GM04504 (cell line): ENCODE measurements at regions not wholly inside any gene's neighbourhood (a gene's known extent, or its start where the extent isn't known, plus 50 kb on each side); places are given as distances from the start of the nearest gene placed in this dataset.
"Not testable (repeated sequence)": the region's sequence is repeated elsewhere in the genome, so short reads cannot be mapped to it uniquely, and the experiment has no call there.

Experiments used
- DNase-seq: peaks from one replicate; pipeline ENCODE4 v3.0.0-alpha.2; 2012; ENCODE audit warnings: low read depth

- no peak for DNase-seq
Observed at GRCh38 chr22:19641254-19641982, 72.9 kb upstream of the SEPTIN5 start.

- DNase-seq = no peak
Observed at GRCh38 chr22:19641983-19642451, 72.3 kb upstream of the SEPTIN5 start.

DNA sequence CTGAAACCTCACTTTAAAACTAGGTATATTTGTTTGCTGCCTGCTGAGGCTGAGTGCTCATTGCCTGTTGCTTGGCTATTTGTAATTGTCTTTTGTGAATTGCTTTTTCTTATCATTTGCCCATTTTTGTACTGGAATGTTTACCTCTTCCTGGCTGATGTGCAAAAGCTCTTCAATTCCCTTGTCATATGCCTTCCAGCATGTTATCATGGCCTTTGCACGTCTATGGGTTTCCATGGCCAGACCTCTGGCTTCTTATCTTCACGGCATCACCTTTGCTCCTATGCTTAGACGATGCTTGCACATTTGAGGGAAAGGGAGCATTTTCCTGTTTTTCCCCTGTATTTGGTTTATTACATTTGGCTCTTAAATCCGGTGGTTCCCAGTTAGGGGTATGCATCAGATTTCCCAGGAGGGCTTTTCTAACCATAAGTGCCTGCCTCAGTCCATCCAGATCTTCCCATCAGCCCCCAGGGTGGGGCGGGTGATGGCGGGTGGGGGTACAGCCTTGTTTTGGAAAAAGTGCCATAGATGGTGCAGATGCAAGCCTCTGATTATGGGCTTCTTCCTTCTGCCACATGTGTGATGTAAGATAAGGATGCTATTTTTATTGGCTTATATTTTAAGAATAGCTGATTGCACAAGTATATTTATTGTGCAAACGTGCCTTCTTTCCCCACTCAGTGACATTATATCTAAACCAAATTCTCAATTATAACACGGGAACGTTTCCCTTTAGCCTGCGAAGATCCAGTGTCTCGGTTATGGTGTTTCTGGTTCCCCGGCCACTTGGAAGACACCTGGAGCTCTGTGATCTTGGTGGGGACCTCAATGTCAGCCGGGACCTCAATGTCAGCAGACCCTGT lies 70.6 kb upstream of the SEPTIN5 start:
- no peak for DNase-seq

- DNase-seq = no peak
Observed at GRCh38 chr22:19644314-19645223, 69.7 kb upstream of the SEPTIN5 start.

- no peak for DNase-seq
Observed at GRCh38 chr22:19645391-19645790, 68.9 kb upstream of the SEPTIN5 start.

DNA sequence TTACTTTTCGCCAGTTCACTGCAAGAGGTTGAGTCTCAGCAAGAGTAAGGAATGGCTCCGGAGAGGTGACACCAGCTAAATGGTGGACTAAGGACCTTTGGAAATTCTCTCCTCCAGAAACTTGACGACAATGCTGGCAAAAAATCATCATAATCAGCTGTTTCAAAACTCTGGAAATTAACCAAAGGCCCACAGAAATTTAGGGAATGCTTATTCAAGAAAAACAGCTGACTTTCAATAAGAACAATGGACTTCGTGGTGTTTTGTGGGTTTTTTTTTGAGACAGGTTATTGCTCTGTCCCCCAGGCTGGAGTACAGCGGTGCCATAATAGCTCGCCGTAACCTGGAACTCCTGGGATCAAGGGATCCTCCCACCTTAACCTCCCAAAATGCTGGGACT lies 68.4 kb upstream of the SEPTIN5 start:
- DNase-seq = no peak

DNA sequence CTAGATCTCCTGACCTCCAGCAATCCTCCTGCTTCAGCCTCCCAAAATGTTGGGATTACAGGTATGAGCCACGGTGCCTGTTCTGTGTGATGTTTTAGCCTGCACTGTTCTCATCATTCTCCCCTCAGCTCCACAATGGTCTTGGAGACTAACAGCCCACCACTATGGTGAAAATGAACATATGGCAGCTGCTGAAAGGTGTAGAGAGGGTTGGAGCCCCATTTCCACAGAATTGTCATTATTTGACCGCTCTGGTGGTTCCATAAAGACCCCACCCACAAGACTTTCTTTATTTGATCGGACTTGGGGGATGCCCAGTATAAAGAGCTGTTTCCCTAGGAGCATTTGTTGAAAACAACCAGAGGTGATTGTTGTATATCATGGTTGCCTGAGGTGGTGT lies 67.9 kb upstream of the SEPTIN5 start:
- no peak for DNase-seq

DNA sequence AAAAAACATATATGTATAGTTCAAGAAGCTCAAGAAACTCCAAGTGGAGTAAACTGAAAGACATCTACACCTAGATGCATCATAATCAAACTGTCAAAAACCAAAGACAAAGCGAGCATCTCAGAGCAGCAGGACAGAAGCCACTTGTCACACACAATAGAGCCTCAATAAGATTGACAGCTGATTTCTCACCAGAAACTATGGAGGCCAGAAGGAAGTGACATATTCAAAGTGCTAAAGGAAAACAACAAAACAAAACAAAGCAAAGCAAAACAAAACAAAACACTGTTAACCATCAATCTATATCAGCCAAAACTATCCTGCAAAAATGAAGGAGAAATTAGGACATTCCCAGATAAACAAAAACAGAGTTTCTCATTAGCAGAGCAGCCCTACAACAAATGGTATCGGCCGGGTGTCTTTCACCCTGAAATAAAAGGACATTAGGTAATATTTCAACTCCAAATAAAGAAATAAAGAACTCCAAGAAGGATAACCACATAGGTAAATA lies 65.8 kb upstream of the SEPTIN5 start:
- DNase-seq = no peak

DNA sequence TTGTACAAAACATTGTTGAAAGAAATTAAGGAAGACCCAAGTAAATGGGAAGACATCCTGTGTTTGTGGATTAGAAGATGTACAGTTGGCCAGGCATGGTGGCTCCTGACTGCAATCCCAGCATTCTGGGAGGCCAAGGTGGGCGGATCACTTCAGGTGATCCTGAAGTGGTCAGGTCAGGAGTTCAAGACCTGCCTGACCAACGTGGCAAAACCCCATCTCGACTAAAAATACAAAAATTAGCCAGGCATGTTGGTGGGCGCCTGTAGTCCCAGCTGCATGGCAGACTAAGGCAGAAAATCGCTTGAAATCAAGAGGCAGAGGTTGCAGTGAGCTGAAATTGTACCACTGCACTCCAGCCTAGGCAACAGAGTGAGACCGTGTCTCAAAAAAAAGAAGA lies 62.0 kb upstream of the SEPTIN5 start:
- no peak for DNase-seq

DNA sequence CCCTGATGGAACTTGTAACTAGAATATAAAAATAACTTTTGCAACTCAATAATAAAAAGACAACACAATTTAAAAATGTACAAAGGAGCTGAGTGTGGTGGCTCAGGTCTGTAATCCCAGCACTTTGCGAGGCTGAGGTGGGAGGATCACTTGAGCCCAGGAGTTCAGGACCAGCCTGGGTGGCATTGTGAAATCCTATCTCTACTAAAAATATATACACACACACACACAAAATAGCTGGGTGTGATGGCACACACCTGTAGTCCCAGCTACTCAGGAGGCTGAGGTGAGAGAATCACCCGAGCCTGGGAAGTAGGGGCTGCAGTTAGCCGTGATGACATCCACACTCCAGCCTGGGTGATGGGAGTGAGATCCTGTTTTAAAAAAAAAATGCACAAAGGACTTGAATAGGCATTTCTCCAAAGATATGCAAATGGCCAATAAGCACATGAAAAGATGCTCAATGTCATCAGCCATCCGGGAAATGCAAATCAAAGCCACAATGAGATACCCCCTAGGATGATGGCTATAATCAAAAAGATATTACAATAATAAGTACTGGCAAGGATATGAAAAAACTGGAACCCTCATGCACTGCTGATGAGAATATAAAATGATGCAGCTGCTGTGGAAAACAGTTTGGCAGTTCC lies 59.8 kb upstream of the SEPTIN5 start:
- no peak for DNase-seq

DNA sequence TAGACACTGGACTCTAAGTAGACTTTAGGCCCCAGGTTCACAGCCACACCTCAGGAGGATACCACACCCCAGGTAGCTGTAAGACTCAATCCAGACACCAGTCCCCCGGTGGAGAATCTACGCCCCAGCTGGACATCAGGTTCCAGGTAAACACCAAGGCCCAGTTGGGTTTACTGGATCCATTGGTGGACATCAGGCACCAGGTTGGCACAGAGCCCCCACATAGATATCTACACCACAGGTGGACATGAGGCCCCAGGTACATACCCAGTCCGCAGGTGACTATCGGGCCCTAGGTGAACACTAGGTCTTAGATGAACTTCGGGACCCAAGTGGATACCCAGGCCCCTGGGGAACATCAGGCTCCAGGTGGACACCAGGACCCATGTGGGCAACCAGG lies 58.9 kb upstream of the SEPTIN5 start:
- no peak for DNase-seq

DNA sequence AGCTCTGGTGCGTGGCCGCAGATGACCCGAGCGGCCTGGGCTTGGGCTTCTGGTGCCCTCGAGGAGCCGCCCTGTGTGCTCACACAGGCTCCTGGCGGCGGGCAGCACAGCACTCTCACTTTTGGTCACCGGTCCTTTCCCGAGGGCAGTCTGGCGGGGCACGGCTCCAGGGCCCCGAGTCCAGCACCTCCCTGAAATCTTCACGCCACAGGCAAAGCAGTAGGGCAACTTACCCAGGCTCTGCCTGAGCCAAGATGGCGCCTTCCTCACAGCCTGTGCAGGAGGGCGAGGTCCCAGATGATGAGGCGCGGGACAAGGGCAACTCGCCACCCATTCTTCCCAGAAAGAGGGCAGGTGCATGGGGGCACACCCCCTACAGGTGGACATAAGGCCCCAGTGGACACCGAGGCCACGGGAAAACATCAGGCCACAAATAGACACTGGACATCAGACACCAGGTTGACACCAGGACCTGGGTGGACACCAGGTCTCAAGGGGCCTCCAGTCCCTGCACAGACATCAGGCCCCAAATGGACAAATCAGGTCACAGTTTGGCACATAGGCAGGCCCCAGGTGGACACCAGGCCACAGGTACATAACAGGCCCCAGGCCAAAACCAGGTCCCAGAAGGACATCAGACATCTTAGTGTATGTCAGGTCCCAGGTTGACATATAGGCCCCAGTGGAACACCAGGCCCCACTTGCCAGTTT lies 57.6 kb upstream of the SEPTIN5 start:
- DNase-seq = no peak

DNA sequence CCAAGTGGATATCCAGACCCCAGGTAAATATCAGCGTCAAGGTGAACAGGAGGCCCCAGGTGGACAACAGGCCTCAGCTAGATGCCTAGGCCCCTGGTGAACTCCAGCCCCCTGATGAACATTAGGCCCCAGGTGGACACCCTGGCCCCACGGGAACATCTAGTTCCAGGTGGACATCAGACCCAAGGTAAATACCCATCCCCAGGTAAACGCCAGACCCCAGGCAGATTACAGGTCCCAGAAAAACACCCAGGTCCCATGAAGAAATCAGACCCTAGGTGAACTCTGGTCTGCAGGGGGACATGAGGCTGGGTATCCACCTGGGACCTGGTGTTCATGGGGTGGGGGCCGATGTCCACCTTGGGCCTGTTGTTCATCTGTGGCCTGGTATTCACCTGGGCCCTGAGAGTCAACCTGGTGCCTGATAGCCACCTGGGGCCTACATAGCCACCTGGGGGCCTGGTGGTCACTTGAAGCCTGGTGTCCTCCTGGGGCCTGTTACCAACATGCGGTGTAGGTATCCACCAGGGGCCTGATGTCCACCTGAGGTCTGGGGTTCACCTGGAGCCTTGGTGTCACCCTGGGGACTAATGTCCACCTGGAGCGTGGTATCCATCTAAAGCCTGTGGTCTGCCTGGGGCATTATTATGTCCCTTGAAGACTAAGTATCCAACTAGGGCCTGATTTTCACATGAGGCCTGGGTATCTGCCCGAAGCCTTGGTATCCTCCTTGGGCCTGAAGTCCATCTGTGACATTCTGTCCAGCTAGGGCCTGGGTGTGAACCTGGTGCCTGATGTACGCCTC lies 56.8 kb upstream of the SEPTIN5 start:
- DNase-seq = no peak

GRCh38 chr22:19658057-19658966 lies 56.0 kb upstream of the SEPTIN5 start:
- DNase-seq = no peak

DNA sequence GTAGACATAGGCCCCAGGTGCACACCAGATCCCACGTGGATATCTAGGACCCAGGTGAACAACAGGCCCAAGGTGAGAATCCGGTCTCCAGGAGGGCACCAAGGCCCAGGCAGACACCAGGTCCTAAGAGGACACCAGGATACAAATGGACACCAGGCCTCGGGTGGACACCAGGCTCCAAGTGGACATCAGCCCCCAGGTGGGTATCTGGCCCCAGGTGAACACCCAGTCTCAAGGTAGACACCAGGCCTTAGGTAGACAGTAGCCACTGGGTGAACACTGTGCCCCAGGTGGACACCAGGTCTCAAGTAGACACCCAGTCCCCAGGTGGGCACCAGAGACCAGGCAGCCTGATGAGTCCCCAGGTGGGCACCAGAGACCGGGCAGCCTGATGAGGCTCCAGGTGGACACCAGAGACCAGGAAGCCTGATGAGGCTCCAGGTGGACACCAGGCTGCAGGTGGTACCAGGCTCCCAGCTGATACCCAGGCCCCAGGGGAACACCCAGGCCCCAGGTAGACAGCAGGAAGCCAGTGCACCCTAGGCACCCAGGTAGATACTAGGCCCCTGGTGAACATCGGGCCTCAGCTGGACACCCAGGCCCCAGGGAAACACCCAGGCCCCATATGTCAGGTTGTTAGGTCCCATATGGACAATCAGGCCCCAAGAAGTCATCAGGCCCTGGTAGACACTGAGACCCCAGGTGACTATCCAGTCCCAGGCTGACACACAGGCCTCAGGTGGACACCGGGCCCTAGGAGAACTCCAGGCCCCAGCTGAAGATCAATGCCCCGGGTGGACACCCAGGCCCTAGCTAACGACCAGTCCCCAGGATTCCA lies 55.1 kb upstream of the SEPTIN5 start:
- DNase-seq = no peak

DNA sequence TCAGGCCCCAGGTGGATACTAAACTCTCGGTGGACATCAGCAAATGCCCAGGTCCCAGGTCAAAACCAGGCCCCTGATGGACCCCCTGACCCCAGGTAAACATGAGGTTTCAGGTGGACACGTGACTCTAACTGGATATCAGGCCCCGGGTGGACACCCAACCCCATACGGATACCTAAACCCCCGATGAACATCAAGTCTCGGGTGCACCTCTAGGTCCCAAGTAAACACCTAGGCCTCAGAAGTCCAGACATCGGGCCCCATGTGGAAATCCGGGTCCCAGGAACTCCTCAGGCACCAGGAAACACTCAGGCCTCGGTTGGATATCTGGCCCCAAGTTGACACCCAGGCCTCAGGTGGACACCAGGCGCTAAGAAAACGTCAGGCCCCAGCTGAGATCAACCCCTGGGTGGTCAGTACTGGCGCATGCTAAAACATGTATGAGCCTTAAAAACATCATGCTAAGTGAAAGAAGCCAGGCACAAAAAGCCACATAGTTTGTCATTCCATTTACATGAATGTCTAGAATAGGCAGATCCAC lies 54.4 kb upstream of the SEPTIN5 start:
- no peak for DNase-seq

- DNase-seq = not testable (repeated sequence)
Observed at GRCh38 chr22:19660583-19660982, 53.7 kb upstream of the SEPTIN5 start.

GRCh38 chr22:19661156-19661555 lies 53.1 kb upstream of the SEPTIN5 start:
- DNase-seq = no peak
